ENCODE measurements at regions not wholly inside any gene's neighbourhood (a gene's known extent, or its start where the extent isn't known, plus 50 kb on each side); places are given as distances from the start of the nearest gene placed in this dataset.

DNA sequence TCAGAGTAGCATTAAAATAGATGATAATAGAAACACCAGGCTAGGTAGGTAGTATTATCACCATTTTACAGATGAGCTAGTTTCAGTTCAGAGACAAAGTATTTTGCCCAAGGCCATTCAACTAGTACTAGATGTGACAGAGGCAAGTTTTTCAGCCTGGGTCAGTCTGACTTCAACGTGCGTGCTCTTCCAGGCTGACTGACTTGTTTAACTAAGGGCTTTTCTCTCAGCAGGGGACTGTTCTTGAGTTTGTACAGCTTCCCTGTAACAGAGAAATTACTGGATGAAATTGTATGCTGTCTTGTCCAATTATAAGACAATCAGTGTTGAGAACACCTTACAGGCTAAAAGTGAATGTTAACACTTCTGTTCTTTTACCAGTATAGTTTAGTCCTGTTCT is 333.5 kb upstream of the MAN1A1 start:
- intact Hi-C loops (cut with DNase I) = no loop called here

DNA sequence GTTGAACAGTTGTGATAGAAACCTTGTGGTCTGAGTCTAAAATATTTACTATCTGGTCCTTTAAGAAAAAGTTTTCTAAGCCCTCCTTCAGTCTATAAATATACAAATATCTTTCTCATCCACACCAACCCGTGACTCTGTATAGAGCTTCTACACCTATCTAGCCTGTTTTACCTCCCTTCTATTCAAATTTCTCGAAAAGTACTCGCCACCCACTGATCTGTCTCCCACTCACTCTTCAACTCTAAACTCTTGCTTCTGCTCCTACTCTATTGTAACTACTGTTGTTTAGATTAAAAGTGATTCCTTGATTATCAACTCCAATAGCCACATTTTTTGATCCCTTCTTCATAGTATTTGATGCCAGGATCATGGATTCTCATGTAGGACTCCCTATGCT is 329.4 kb upstream of the MAN1A1 start:
- no peaks in the 10 kb centered on the region for H3K36me3 ChIP-seq
- no peak for TF ChIP-seq CTCF (IDR thresholded peaks at IDR 0.05)
- H3K9me3 ChIP-seq = no peaks in the 10 kb centered on the region
- H3K4me3 ChIP-seq = no peak overlapping the region
- intact Hi-C loops (cut with DNase I) = no loop called here
- no peak for DNase-seq (ENCODE audit: low spot score in 2 of 2)
- H3K27me3 ChIP-seq = no peaks in the 10 kb centered on the region
- H3K4me1 ChIP-seq = no peaks in the 10 kb centered on the region
- no peak overlapping the region for H3K27ac ChIP-seq

More for the DNA sequence above, 333.5 kb upstream of the MAN1A1 start:
- Histone ChIP-seq H3K27ac (no peak overlapping the region), H3K4me1 (no peaks in the 10 kb centered on the region), H3K36me3 (no peaks in the 10 kb centered on the region), H3K9me3 (no peaks in the 10 kb centered on the region), H3K27me3 (no peaks in the 10 kb centered on the region), H3K4me3 (no peak overlapping the region)
- no peak for DNase-seq (ENCODE audit: low spot score in 2 of 2)
- TF ChIP-seq CTCF (IDR thresholded peaks at IDR 0.05) = no peak

DNA sequence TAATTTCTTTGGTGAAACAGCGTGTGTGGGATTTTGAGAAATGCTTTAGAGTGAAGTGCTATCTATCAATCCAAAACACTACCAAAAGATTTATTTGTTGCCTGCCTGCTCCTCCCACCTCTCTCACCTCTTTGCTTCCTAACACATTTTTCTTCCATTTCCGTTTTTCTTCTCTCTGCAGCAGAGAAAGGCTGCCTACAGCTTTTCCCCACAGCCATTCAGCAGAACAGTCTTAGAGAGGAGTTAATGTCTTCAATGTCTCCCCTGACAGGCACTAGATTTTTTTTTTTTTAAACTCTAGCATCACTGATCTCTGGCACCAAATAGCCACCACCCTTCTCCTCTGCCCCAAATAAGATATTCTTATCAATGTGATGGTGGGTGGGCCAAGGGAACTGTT is 327.8 kb upstream of the MAN1A1 start:
- no peak for DNase-seq (ENCODE audit: low spot score in 2 of 2)
- no peak for TF ChIP-seq CTCF (IDR thresholded peaks at IDR 0.05)
- no peaks in the 10 kb centered on the region for H3K9me3 ChIP-seq
- intact Hi-C loops (cut with DNase I) = no loop called here
- no peaks in the 10 kb centered on the region for H3K27me3 ChIP-seq
- no peaks in the 10 kb centered on the region for H3K4me1 ChIP-seq
- H3K4me3 ChIP-seq = no peak overlapping the region
- no peaks in the 10 kb centered on the region for H3K36me3 ChIP-seq
- H3K27ac ChIP-seq = no peak overlapping the region

DNA sequence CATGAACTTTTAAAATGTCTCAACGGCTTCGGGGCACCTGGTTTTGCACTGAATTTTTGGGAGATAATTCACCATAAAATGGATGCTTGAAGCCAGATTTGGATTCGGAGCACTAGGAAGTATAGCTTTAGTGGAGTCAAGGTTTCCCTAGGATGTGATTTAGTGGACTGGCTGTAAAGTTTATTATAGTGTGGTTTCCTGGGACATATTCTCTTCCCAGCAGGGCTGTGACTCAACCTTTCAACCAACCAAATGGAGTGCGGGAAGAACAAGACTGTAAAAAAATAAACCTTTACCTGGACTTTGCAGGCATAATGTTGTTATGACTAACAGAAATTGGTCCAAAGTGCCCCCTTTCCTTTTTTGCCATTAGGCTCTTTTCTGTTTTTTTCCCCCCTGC is 327.4 kb upstream of the MAN1A1 start:
- H3K36me3 ChIP-seq = no peaks in the 10 kb centered on the region
- H3K4me3 ChIP-seq = no peak overlapping the region
- H3K4me1 ChIP-seq = no peaks in the 10 kb centered on the region
- TF ChIP-seq CTCF (IDR thresholded peaks at IDR 0.05) = no peak
- intact Hi-C loops (cut with DNase I) = no loop called here
- no peak for DNase-seq (ENCODE audit: low spot score in 2 of 2)
- no peak overlapping the region for H3K27ac ChIP-seq
- no peaks in the 10 kb centered on the region for H3K9me3 ChIP-seq
- no peaks in the 10 kb centered on the region for H3K27me3 ChIP-seq

DNA sequence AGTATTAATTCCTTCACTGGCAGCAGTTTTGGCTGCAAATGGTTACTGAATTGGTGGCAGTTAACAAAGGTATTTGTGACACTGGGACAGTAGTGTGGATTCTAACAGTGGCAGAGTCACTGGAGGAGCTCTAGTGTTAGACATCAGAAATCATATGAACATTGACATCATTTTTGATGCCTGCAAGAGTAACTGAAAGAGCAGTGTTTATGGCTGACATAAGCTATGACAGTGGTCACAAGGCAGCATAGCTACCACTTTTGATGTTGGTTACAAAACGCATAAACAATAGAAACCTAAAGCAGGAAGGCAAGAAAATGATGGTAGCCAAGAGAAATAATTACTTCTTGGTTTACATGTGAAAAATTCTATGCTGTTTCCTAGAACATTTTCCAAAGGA is 326.7 kb upstream of the MAN1A1 start:
- Histone ChIP-seq H3K27ac (no peak overlapping the region), H3K9me3 (no peaks in the 10 kb centered on the region), H3K36me3 (no peaks in the 10 kb centered on the region), H3K27me3 (no peaks in the 10 kb centered on the region), H3K4me3 (no peak overlapping the region), H3K4me1 (no peaks in the 10 kb centered on the region)
- intact Hi-C loops (cut with DNase I) = no loop called here
- no peak for DNase-seq (ENCODE audit: low spot score in 2 of 2)
- no peak for TF ChIP-seq CTCF (IDR thresholded peaks at IDR 0.05)

- Histone ChIP-seq H3K4me3 (no peak overlapping the region), H3K9me3 (no peaks in the 10 kb centered on the region), H3K27ac (no peak overlapping the region), H3K36me3 (no peaks in the 10 kb centered on the region), H3K4me1 (no peaks in the 10 kb centered on the region), H3K27me3 (no peaks in the 10 kb centered on the region)
- no peak for DNase-seq (ENCODE audit: low spot score in 2 of 2)
- no peak for TF ChIP-seq CTCF (IDR thresholded peaks at IDR 0.05)
- intact Hi-C loops (cut with DNase I) = no loop called here
Measured at GRCh38 chr6:119673741-119674140, 324.2 kb upstream of the MAN1A1 start.

Measured in ascending aorta (tissue), 2 donors.